GM12865 (cell line): ENCODE measurements at regions not wholly inside any gene's neighbourhood (a gene's known extent, or its start where the extent isn't known, plus 50 kb on each side); places are given as distances from the start of the nearest gene placed in this dataset.

ENCODE experiments used
- DNase-seq: peaks from one replicate; pipeline ENCODE4 v3.0.0; 2010; ENCODE audit warnings: low read depth
- H3K4me3 ChIP-seq: 2 replicates; pipeline ENCODE4 v1.5.1; 2011; ENCODE audit warnings: mild to moderate bottlenecking, low read depth, low read length, control low read depth
- TF ChIP-seq, protein P1 (sequence below): IDR thresholded peaks from 2 replicates; pipeline ENCODE4 v1.5.1; 2011; ENCODE audit warnings: low read length, control low read depth, low read depth, inconsistent platforms; ENCODE audit not compliant: insufficient read depth; ENCODE audit errors: missing control alignments

DNA sequence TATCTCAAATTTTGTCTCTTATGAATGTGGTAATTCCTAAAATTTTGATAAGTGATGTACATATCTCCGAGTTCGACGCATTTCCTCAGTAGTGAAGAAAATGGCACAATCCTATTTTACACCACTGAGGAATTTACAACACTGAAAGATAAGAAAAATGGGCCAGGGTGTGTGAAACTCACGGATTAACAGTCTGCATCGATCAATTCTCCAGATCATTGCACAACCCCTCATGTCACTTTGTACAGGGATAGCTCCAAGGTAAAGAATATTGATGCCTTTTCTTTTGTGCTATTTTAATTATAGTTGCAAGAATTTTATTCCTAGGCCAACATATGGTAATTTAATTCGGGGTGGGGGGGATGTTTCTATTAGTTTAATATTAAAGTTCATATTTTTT lies 268.7 kb upstream of the VCX3A start:
- no peak overlapping the region for H3K4me3 ChIP-seq
- DNase-seq, result no peak
- TF ChIP-seq, protein P1, sequence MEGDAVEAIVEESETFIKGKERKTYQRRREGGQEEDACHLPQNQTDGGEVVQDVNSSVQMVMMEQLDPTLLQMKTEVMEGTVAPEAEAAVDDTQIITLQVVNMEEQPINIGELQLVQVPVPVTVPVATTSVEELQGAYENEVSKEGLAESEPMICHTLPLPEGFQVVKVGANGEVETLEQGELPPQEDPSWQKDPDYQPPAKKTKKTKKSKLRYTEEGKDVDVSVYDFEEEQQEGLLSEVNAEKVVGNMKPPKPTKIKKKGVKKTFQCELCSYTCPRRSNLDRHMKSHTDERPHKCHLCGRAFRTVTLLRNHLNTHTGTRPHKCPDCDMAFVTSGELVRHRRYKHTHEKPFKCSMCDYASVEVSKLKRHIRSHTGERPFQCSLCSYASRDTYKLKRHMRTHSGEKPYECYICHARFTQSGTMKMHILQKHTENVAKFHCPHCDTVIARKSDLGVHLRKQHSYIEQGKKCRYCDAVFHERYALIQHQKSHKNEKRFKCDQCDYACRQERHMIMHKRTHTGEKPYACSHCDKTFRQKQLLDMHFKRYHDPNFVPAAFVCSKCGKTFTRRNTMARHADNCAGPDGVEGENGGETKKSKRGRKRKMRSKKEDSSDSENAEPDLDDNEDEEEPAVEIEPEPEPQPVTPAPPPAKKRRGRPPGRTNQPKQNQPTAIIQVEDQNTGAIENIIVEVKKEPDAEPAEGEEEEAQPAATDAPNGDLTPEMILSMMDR, result no peak

DNA sequence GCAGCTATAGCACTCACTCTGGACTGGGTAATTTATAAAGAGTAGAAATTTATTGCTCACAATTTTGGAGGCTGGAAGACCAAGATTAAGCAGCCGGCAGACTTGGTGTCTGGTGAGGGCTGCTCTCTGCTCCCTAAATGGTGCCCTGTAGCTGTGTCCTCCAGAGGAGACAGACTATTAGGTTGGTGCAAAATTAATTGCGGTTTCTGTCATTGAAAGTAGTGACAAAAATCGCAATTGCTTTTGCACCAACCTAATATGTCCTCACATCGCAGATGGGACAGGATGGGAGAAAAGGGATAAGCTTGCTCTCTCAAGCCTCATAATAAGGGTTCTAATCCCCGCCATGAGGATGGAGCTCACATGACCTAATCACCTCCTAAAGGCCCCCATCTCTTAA lies 258.1 kb upstream of the VCX3A start:
- no peak for DNase-seq
- TF ChIP-seq, protein P1, result no peak
- H3K4me3 ChIP-seq, result no peak overlapping the region

DNA sequence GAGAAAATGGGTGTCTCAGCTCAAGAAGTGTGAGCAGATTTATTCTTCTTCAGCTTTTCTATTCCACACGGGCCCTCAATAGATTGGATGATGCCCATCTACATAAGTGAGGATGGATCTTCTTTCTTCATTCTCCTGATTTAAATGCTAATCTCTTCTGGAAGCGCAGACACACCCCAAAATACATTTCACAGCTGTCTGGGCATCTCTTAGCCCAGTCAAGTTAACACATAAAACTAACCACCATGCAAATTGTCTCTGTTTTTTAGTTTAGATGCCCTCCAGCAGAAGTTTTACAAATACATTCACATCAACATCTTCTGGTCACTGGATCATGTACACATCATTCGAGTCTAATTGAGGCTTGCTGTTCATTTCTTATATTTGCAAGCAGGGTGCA lies 249.0 kb upstream of the VCX3A start:
- no peak overlapping the region for H3K4me3 ChIP-seq
- DNase-seq, result no peak
- TF ChIP-seq, protein P1, result no peak

DNA sequence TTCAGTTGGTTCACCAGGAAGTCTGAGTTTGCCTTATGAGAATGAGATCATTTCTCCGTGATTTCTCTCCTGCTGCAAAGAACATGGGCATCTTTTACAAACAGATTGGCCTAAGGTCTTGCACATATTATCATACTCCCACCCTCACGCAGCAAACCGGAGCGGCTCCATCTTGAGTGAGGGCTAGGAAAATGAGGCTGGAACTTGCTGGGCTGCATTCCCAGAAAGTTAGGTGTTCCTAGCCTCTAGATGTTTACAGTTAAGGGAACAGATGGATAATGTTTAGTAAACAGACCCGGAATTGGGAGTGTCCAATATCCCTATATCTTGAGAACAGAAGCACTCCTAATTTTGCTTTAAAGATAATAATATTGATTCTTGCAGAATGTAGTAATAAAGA lies 247.9 kb upstream of the VCX3A start:
- TF ChIP-seq, protein P1, result no peak
- DNase-seq, result no peak
- H3K4me3 ChIP-seq, result no peak overlapping the region

DNA sequence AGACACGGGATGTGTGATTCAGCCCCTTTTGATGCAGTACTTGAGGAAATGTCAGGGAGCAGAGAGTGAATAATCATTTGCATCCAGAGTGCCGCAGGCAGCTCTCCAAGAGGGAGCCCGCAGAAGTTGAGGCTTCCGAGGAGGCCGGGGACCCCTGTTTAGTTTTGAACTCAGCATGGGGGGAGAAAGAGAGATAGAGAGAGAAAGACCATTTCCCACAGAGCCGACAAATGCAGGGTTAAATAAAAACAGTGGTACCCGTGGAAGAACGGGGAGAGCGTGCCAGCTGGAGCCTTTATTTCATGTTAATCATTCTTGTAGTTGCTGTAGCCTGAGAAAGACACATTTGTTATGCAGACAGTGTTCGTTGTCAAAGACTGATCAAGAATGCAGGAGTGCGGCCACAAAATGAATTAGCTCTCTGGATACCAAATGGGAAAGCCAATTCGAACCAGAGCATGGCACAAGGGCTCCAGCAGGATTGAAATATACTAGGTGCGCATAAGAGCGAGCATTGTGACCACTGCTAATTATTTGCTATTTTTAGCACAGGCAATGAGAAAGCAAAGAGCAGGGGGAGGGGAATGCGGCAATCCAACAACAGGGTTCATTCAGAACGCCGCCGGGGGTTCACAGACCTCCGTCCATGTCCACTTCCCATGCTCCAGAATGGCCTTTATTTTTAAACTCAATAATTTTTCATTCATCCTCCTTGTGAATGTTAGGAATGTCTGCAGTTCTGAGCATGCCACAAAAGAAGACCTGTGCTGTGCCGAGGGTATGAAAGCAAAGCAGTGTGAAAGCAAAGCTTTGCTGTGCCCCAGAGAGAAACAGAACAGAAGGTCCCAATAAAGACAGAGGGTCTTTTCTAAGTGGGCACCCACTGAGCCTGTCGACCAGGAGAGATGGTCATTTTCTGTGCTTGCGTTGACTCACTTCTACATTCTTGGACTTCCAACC lies 243.9 kb upstream of the VCX3A start:
- no peak for DNase-seq
- TF ChIP-seq, protein P1, result no peak
- no peak overlapping the region for H3K4me3 ChIP-seq

DNA sequence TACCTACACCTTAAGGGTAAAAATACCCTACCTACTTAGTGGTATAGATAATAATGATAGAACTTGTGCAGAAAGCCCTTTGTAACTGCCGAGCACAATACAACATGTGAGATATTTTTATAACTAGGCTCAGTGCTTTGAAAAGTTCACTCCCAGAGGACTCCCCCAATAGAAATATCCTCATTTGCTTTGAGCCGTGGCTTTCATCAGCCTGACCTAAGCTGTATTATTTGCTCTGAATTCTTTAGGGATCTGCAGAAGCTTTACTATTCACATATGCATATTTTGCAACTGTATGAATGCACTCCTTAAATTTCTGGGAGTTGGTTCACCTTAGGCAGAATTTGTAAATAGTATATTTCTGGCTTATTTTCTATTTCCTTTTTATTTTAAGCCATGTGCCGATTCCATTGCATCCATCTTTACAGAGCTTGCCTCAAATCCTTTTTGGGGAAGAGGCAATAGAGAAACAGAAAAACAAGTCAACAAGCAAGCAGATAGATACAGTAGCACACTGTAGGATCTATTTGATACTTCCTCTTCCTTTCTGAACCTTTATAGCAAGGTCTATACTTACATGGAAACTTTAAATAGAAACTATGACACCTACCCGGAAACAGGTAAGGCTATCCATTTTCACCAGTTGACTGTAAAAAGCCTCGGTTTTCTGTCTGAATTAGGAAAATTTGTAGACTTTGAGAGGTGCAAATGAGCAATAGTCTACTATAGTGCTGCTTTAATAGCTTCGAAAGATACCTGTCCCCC lies 242.5 kb upstream of the VCX3A start:
- no peak overlapping the region for H3K4me3 ChIP-seq
- DNase-seq, result peak; percentile 1
- TF ChIP-seq, protein P1, result no peak

DNA sequence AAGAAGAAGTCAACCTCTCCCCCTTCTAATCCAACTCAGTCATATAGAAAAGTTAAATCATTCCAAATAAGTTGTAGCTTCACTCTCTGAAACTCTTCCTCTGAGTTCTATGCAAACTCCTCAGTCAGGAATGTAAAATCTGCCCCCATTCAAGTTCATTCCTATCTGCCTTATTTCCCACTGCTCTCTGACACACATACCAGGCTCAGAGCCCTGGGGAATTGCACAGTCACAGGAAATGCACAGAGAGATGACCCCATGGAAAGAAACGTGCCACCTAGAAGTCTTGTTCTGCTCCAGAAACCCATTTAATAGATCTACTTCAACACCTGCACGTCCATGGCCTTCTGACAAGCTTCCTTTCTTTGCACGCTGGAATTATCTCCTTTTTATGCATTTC lies 236.0 kb upstream of the VCX3A start:
- DNase-seq, result no peak
- TF ChIP-seq, protein P1, result no peak
- H3K4me3 ChIP-seq, result no peak overlapping the region
